K562 (cell line): ENCODE measurements at regions not wholly inside any gene's neighbourhood (a gene's known extent, or its start where the extent isn't known, plus 50 kb on each side); places are given as distances from the start of the nearest gene placed in this dataset.

Source experiments
- ATAC-seq: fragments of 200-7000 bp; cut with Tn5 transposase; 3 replicates; pipeline ENCODE4 v1.9.1; 2020; ENCODE audit warnings: moderate library complexity
- BruUV-seq: library from RNA; stranded (reverse); fragments of 400-500 nt; replicated peaks from 2 replicates; lab custom pipeline; 2021; lab: Mats Ljungman, UMichigan
- CTCF ChIA-PET: fragments of 300-600 bp; formaldehyde crosslinking; extraction: SDS; loops from one replicate; lab custom pipeline; 2021; ENCODE audit warnings: low intra/inter-chr PET ratio; lab: Yijun Ruan, JAX
- POLR2A ChIA-PET: fragments of 300-600, 350-650 bp; sonication (Branson Sonifier 250); formaldehyde crosslinking; extraction: SDS; loops from one replicate; lab custom pipeline; 2021; ENCODE audit warnings: antibody characterized with exemption, inconsistent platforms; lab: Yijun Ruan, JAX
- DNase-seq, 4 experiments: peaks; one replicate each; pipeline versions ENCODE4 v3.0.0 to v3.0.0-alpha.2; 2011 to 2018; ENCODE audit warnings: low spot score in 3 of 4, mixed read lengths in 3 of 4; ENCODE audit errors: extremely low read depth in 1 of 4
- FAIRE-seq: peaks from 2 replicates; lab custom pipeline; 2011; peaks lifted over from hg19 to GRCh38; lab: Jason Lieb, UNC
- H2AFZ ChIP-seq: 2 replicates; pipeline ENCODE4 v1.6.0; 2011; ENCODE audit warnings: low read depth, low read length, control low read depth, inconsistent platforms
- H3K27ac ChIP-seq: fragments of 200-600 bp; 3 replicates; pipeline ENCODE4 v1.8.0; 2011; ENCODE audit warnings: low read depth, mild to moderate bottlenecking, control low read depth, inconsistent platforms, low read length, moderate library complexity, mixed read lengths; ENCODE audit errors: extremely low read depth
- H3K27me3 ChIP-seq, 2 experiments: fragments of 300-600 bp in 1 of 2; 2 replicates in 1 of 2; 3 replicates in 1 of 2; pipeline versions ENCODE4 v1.6.0 to v1.8.0; 2011; ENCODE audit warnings: inconsistent platforms in 2 of 2, low read length in 2 of 2, mild to moderate bottlenecking in 1 of 2, mixed read lengths in 1 of 2, moderate library complexity in 1 of 2; ENCODE audit not compliant: control insufficient read depth in 2 of 2, insufficient read depth in 2 of 2
- H3K36me3 ChIP-seq: fragments of 300-600 bp; 3 replicates; pipeline ENCODE4 v1.8.0; 2011; ENCODE audit warnings: mild to moderate bottlenecking, low read length, inconsistent platforms; ENCODE audit not compliant: control insufficient read depth, insufficient read depth
- H3K4me1 ChIP-seq, 2 experiments: fragments of 200-600 bp in 1 of 2; replicated peaks in 1 of 2; 2 replicates in 1 of 2; 3 replicates in 1 of 2; pipeline versions ENCODE4 v1.5.1 to v1.8.0; 2011; ENCODE audit warnings: inconsistent platforms in 2 of 2, low read length in 2 of 2, mild to moderate bottlenecking in 1 of 2, mixed read lengths in 1 of 2, moderate library complexity in 1 of 2; ENCODE audit not compliant: control insufficient read depth in 2 of 2, insufficient read depth in 2 of 2
- H3K4me2 ChIP-seq: 2 replicates; pipeline ENCODE4 v1.6.1; 2011; ENCODE audit warnings: low read length, control low read depth, inconsistent platforms, mixed read lengths; ENCODE audit not compliant: insufficient read depth
- H3K4me3 ChIP-seq: fragments of 200-600 bp; sonication (generic), shearing (Covaris generic); 2 replicates; pipeline ENCODE4 v1.5.1; 2016; ENCODE audit warnings: control low read depth, inconsistent platforms
- H3K79me2 ChIP-seq: fragments of 200-600 bp; 3 replicates; pipeline ENCODE4 v1.8.0; 2011; ENCODE audit warnings: low read length, inconsistent platforms; ENCODE audit not compliant: control insufficient read depth, insufficient read depth
- H3K9ac ChIP-seq, 2 experiments: 2 replicates each; pipeline versions ENCODE4 v1.6.0 to v1.6.1; 2011; ENCODE audit warnings: low read depth in 2 of 2, low read length in 2 of 2, control low read depth in 1 of 2, inconsistent platforms in 1 of 2, mild to moderate bottlenecking in 1 of 2, mixed read lengths in 1 of 2; ENCODE audit not compliant: insufficient read depth in 1 of 2
- H3K9me1 ChIP-seq: one replicate; pipeline ENCODE4 v1.6.0; 2011; ENCODE audit warnings: inconsistent platforms, mild to moderate bottlenecking, low read length, moderate library complexity; ENCODE audit not compliant: control insufficient read depth, insufficient read depth
- H3K9me3 ChIP-seq: replicated peaks from 2 replicates; pipeline ENCODE4 v1.5.1; 2011; ENCODE audit warnings: low read depth, low read length, inconsistent platforms; ENCODE audit not compliant: control insufficient read depth, insufficient read depth
- H4K20me1 ChIP-seq: replicated peaks from 2 replicates; pipeline ENCODE4 v1.6.1; 2011; ENCODE audit warnings: low read length, inconsistent platforms, mixed read lengths; ENCODE audit not compliant: control insufficient read depth, insufficient read depth
- ILF3 ChIP-seq: fragments of 450-650 bp; IDR thresholded peaks from 2 replicates; pipeline ENCODE4 v1.6.1; 2018; ENCODE audit warnings: antibody characterized with exemption, mild to moderate bottlenecking, moderate library complexity, borderline replicate concordance
- RNF2 ChIP-seq: sonication (generic); IDR thresholded peaks from 2 replicates; pipeline ENCODE4 v1.6.1; 2016
- ZNF764 ChIP-seq: fragments of 250-450 bp; sonication (Bioruptor Pico); IDR thresholded peaks from 2 replicates; pipeline ENCODE4 v1.4.0; 2020; ENCODE audit warnings: low read depth, mild to moderate bottlenecking, moderate library complexity
- WGBS: fragments of 100-300 bp; shearing (Covaris generic); methylation state at CpG from one replicate; pipeline ENCODE4 v1.1.6; 2016; ENCODE audit warnings: low coverage, mixed read lengths; ENCODE audit not compliant: insufficient coverage; ENCODE audit errors: missing lambda C conversion rate; 5-methylcytosine and 5-hydroxymethylcytosine counted together
- in situ Hi-C: fragments of 300-500 bp; cut with MboI; formaldehyde crosslinking; loops from 4 replicates; pipeline ENCODE4 v1.15.0; 2018; ENCODE audit warnings: inconsistent platforms, mixed read lengths
- intact Hi-C: fragments of 100-400 bp; cut with micrococcal nuclease; formaldehyde crosslinking; loops from 2 replicates; pipeline ENCODE4 v1.14.2; 2022
- TF ChIP-seq, protein P1 (sequence below): fragments of 250-450 bp; sonication (Bioruptor Pico); IDR thresholded peaks from 2 replicates; pipeline ENCODE4 v1.4.0; 2020; ENCODE audit warnings: mild to moderate bottlenecking, moderate library complexity

DNA sequence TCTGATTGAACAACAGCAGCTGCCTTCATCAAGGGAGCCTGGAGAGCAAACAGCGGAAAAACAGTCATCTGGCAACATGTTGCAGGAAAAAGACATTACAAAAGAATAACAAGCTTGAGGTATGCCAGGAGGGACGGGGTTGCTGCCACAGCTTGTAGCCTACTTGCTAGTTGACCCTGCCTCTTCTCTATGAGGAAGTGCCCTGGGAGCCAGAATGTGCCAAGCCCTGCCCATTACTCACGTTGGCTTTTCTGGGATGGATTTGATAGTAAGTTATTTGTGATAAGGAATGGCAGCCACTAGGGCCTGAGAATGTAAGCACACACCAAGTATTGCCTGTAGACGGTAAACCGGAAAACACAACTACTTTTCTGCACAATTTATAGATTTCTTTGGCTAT, 113.5 kb upstream of the KIRREL3 start:
- no peak overlapping the region for H2AFZ ChIP-seq
- H3K4me2 ChIP-seq, result no peak overlapping the region
- H3K79me2 ChIP-seq, result no peaks in the 10 kb centered on the region
- ATAC-seq, result no peak
- no TSS peak for BruUV-seq
- no peak overlapping the region for H3K27ac ChIP-seq
- no peak for DNase-seq
- no peaks in the 10 kb centered on the region for H3K9me1 ChIP-seq
- ChIA-PET CTCF (no interaction called here), POLR2A (no interaction called here)
- H3K36me3 ChIP-seq, result no peaks in the 10 kb centered on the region
- in situ Hi-C loops (no loop called here), intact Hi-C loops (no loop called here)
- H3K4me3 ChIP-seq, result no peak overlapping the region
- H3K9ac ChIP-seq, result no peak overlapping the region
- no peaks in the 10 kb centered on the region for H3K27me3 ChIP-seq
- H3K9me3 ChIP-seq, result no peaks in the 10 kb centered on the region
- no peaks in the 10 kb centered on the region for H4K20me1 ChIP-seq
- no peaks in the 10 kb centered on the region for H3K4me1 ChIP-seq
- FAIRE-seq, result no peak
- WGBS, result 3% methylated on average over 5 of the region's 5 CpGs
- TF ChIP-seq RNF2 (no peak), ILF3 (no peak), ZNF764 (CRISPR knock-in tag) (no peak)
- TF ChIP-seq, protein P1, sequence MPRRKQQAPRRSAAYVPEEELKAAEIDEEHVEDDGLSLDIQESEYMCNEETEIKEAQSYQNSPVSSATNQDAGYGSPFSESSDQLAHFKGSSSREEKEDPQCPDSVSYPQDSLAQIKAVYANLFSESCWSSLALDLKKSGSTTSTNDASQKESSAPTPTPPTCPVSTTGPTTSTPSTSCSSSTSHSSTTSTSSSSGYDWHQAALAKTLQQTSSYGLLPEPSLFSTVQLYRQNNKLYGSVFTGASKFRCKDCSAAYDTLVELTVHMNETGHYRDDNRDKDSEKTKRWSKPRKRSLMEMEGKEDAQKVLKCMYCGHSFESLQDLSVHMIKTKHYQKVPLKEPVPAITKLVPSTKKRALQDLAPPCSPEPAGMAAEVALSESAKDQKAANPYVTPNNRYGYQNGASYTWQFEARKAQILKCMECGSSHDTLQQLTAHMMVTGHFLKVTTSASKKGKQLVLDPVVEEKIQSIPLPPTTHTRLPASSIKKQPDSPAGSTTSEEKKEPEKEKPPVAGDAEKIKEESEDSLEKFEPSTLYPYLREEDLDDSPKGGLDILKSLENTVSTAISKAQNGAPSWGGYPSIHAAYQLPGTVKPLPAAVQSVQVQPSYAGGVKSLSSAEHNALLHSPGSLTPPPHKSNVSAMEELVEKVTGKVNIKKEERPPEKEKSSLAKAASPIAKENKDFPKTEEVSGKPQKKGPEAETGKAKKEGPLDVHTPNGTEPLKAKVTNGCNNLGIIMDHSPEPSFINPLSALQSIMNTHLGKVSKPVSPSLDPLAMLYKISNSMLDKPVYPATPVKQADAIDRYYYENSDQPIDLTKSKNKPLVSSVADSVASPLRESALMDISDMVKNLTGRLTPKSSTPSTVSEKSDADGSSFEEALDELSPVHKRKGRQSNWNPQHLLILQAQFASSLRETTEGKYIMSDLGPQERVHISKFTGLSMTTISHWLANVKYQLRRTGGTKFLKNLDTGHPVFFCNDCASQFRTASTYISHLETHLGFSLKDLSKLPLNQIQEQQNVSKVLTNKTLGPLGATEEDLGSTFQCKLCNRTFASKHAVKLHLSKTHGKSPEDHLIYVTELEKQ, result no peak
- TF ChIP-seq, all 486 proteins: peak for 0
